GM23248 (cell line): ENCODE measurements at regions not wholly inside any gene's neighbourhood (a gene's known extent, or its start where the extent isn't known, plus 50 kb on each side); places are given as distances from the start of the nearest gene placed in this dataset.

Experiments
- EZH2 ChIP-seq: fragments of 200-600 bp; sonication (generic); IDR thresholded peaks from 2 replicates; pipeline ENCODE4 v1.6.1; 2018; ENCODE audit warnings: antibody characterized with exemption, mild to moderate bottlenecking; ENCODE audit not compliant: insufficient read depth, poor library complexity, severe bottlenecking
- EZH2phosphoT487 ChIP-seq: fragments of 200-600 bp; sonication (generic); IDR thresholded peaks from 2 replicates; pipeline ENCODE4 v1.6.1; 2018; ENCODE audit warnings: antibody characterized with exemption, moderate library complexity, mild to moderate bottlenecking, low read depth; ENCODE audit not compliant: insufficient read depth

GRCh38 chr1:104467590-104467989 lies 717.9 kb downstream of the AMY1C start:
- TF ChIP-seq EZH2phosphoT487 (no peak), EZH2 (no peak)
